ENCODE measurements at regions not wholly inside any gene's neighbourhood (a gene's known extent, or its start where the extent isn't known, plus 50 kb on each side); places are given as distances from the start of the nearest gene placed in this dataset.
"Not testable (repeated sequence)": the region's sequence is repeated elsewhere in the genome, so short reads cannot be mapped to it uniquely, and the experiment has no call there.

GRCh38 chr14:43085819-43086218 lies 1421.3 kb downstream of the FSCB start:
- no peak for DNase-seq (ENCODE audit: low read depth)

DNA sequence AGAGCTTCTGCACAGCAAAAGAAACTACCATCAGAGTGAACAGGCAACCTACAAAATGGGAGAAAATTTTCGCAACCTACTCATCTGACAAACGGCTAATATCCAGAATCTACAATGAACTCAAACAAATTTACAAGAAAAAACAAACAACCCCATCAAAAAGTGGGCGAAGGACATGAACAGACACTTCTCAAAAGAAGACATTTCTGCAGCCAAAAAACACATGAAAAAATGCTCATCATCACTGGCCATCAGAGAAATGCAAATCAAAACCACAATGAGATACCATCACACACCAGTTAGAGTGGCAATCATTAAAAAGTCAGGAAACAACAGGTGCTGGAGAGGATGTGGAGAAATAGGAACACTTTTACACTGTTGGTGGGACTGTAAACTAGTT lies 1439.7 kb downstream of the FSCB start:
- DNase-seq (ENCODE audit: low read depth): not testable (repeated sequence)

- DNase-seq (ENCODE audit: low read depth): no peak
These were observed 1449.4 kb downstream of the LRFN5 start for GRCh38 chr14:43056106-43056505.

DNA sequence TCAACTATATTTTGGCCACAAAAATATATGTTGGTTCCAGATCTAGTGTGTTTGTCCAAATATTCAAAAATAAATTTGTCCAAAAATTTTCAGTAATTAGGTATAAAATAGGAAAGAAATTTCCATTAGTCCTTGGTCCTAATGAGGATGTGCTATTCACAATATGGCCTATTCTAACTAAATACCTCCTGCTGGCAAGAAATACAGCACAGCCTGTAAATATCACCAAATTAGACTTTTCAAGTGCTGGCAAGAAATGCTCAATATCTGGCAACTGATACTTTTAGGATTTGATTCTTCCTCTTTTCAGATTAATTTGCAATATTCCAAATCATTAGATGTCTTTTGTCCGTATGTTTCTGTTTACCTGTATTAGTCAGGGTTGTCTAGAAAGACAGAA lies 1446.2 kb downstream of the LRFN5 start:
- DNase-seq (ENCODE audit: low read depth): no peak

DNA sequence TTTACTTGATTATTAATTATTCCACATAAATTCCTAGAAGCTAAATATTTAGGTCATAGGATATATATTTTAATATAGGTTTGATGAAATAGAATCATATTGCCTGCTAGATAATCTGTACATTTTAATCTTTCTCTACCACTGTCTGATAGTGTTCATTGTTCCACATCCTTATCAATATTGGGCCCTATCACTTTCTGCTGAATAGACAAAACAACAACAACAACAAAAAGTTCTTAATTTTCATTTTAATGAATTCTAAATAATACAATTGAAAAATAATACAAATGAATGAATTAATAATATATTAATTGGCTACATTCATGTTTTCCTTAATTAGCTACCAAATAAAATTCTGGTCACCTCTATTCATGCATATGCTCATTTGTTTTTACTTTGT lies 1437.2 kb downstream of the LRFN5 start:
- no peak for DNase-seq (ENCODE audit: low read depth)

DNA sequence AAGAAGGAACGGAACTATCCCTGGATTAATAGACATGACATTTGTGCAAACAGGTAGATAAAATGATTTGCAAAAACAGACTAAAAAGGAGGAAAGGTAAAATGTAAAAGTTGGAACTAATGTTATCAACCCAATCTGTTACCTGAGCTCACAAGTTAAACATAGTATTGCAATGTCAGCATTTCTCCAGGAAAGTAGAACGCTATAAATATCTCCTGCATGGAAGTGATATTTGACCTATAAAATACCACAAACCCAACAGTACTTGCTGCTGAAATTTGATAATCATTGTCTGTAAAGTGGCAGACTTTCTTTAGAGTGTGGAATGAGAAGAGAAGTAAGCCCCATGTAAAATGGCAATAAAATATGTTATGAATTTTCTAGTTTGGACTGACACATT lies 1435.7 kb downstream of the LRFN5 start:
- DNase-seq (ENCODE audit: low read depth): no peak

DNA sequence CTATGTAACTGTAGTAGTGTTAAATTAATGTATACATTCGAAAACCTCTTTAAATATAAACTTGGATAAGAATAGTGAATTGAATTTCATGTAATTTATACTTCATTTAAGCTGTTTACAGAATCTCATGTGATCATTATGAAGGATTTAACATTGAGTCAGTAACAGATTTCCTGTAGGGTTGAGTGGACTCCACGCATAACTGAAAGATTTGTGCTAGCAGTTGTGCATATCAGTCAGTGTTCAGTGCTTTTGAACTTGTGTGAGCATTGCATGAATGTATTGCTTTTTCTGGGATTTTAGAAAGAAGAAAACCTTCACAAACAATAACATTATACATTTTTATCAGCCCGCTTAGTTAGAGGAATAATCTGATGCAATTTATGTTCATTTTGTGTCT lies 1435.3 kb downstream of the LRFN5 start:
- DNase-seq (ENCODE audit: low read depth): no peak

- no peak for DNase-seq (ENCODE audit: low read depth)
These were observed 1434.5 kb downstream of the LRFN5 start for GRCh38 chr14:43041207-43041606.

GRCh38 chr14:43039881-43040280 lies 1433.2 kb downstream of the LRFN5 start:
- no peak for DNase-seq (ENCODE audit: low read depth)

DNA sequence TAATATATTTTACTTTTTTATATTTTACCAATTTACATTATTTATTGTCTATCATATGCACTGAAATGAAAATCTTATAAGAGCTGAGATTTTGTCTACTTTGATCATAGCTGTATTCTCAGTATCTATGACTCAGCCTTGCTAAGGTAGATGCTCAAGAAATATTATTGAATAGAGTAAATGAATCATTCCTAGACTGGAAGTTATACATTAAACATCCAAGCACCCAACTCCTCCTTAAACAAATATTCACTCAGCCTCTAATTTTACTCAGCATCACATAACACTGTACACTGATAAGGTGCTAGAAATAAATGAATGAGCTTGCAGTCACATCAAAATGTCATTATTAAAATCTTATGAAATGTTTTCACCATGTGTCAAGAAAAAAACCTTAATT lies 1424.9 kb downstream of the LRFN5 start:
- no peak for DNase-seq (ENCODE audit: low read depth)

DNA sequence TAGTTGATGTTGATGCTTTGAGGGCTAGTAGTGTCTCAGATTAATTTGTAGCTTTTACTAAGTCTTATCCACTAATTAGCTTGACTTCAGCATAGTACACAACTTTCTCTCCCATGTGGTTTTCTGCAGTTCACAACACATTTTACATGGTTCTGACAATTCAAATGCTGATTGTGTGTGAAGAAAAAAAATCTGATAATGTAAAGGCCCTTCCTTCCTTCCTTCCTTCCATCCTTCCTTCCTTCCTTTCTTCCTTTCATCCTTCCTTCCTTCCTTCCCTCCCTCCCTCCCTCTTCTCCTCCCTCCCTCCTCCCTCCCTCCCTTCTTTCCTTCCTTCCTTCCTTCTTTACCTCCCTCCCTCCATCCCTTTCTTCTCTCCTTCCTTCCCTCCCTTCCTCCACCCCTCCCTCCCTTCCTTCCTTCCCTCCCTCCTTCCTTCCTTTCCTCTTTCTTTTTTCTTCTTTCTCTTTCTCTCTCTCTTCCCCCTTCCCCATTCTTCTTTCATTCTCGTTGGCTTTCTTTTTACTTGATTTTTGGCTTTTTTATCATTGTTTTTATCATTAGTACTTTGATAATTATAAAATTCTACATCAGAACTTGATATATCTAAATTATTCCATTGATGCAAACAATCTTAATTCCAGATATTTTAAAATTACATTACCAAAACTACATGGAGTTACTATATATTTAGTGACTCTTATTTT lies 1415.6 kb downstream of the LRFN5 start:
- no peak for DNase-seq (ENCODE audit: low read depth)

DNA sequence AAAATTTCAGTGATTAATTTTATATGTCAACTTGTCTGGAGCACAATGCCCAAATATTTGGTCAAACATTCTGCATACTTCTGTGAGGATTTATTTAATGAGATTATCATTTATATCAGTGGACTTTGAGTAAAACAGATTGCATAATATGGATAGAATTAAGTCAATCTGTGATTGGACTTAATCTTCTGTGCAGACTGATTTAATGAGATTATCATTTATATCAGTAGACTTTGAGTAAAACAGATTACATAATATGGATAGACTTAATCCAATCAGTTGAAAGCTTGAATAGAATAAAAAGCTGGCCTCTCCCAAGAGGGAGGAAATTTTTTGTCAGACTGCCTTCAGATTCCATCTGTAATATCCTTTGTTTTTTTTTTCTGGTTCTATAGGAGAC lies 1413.2 kb downstream of the LRFN5 start:
- DNase-seq (ENCODE audit: low read depth): no peak

DNA sequence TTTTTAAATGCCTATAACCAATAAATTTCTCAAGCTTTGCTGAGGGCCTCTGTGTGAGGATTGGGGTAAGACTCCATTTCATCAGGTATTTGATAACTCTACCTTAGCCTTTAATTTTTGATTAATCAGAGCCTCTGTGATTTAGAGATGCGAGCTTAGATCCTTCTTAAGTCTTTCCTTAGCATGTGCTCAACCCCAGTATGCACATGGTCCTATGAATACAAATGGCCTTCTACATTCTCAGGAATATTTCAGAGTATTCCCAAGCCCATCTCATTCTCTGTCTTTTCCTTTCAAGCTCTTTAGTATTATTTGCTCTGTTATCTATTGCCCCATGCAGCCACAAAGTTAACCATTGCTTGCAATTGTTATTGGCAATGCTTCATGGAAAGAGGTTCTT lies 1407.7 kb downstream of the LRFN5 start:
- DNase-seq (ENCODE audit: low read depth): no peak

DNA sequence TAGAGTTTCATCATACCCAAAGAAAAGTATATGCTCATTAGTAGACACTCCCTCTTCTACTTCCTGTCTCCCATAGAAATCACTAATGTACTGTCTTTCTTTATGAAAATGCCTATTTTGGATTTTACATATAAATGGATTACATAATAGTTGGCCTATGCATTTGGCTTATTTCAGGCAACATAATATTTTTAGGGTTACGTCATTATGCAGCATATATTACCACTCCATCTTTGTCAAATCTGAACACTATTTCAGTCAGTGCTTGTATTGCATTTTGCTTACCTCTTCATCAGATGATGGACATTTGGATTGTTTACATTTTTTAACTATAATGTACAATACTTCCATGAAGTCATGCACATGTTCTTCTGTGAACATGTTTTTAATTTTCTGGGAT lies 1406.1 kb downstream of the LRFN5 start:
- no peak for DNase-seq (ENCODE audit: low read depth)

- no peak for DNase-seq (ENCODE audit: low read depth)
These were observed 1399.1 kb downstream of the LRFN5 start for GRCh38 chr14:43005807-43006206.

- DNase-seq (ENCODE audit: low read depth): no peak
These were observed 1397.2 kb downstream of the LRFN5 start for GRCh38 chr14:43003845-43004244.

GRCh38 chr14:43001731-43002130 lies 1395.1 kb downstream of the LRFN5 start:
- no peak for DNase-seq (ENCODE audit: low read depth)

DNA sequence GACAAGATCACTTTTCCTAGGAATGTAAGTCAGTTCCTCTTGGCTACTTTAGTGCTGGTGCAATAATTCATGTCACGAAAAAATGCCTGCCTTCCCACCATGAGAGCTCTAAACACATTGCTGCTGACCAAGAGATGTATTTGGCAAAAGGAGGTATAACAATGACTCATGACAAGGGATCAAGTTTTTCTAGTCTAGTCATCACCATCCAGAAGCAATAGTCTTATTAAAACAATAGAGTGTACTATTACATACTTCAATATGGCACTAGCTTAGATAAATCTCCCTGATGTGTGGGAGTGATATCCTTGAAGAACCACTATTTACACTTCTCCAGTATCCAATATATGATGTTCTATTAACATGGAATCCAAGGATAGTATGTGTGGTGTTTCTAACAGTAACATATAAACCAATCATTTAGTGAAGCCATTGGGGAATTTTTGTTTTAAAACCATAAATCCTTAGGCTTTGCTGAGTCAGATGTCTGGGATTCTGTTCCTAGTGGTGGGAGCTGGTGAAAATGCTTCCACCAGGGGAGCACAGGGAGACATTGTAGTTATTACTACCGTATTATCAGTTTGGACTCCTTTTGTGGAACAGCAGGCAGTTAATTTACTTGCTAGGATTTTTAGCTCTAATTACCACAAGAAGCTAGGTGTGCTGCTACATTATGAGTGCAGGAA lies 1387.5 kb downstream of the LRFN5 start:
- DNase-seq (ENCODE audit: low read depth): peak; percentile 81

- DNase-seq (ENCODE audit: low read depth): no peak
These were observed 1386.3 kb downstream of the LRFN5 start for GRCh38 chr14:42992930-42993329.

DNA sequence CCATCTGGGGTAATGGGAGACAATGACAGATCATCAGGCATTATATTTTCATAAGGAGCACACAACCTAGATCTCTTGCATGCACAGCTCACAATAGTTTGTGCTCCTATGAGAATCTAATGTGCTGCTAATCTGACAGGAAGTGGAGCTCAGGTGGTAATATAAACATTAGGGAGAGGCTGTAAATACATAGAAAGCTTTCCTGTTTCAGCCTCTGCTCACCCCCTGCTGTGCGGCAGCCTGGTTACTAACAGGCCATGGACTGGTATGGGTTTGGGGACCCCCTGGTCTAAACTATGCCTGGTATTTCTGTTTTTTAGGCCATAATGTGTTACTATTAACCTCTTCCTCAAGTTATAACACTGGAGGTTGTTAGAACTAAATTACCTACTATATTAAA lies 1373.7 kb downstream of the LRFN5 start:
- DNase-seq (ENCODE audit: low read depth): peak; percentile 59

- peak; percentile 6 for DNase-seq (ENCODE audit: low read depth)
These were observed 1366.5 kb downstream of the LRFN5 start for GRCh38 chr14:42973171-42973570.

- no peak for DNase-seq (ENCODE audit: low read depth)
These were observed 1358.8 kb downstream of the LRFN5 start for GRCh38 chr14:42965512-42965911.

DNA sequence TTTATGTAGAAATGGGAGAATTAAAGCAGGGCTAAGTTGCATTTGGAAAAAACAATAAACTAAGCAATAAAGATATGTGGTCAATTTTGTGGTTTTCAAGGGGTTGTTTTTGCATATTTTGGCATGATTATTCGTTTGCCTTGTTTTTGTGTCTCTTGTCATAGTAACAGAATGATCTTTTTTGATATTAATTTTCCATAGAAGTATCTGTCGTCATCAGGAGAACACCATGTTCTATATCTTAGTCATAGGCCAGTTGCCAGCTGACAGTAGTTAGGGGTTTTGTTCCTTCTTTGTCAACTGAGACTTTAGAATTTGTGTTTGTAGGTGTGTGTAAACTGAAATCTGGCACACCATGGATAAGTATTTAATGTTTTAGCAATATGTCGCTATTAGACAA lies 1354.8 kb downstream of the LRFN5 start:
- no peak for DNase-seq (ENCODE audit: low read depth)

DNA sequence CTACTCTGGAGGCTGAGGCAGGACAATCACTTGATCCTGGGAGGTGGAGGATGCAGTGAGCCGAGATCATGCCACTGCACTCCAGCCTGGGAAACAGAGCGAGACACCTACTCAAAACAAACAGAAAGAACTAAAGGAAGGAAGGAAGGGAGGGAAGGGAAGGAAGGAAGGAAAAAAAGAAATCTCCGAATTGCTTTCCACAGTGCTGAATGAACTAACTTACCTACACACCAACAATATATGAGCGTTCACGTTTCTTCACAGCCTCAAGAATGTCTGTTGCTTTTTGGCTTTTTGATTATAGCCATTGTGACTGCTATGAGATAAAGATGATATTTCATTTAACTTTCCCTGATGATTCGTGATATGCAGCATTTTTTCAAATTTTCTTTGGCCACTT lies 1343.7 kb downstream of the LRFN5 start:
- no peak for DNase-seq (ENCODE audit: low read depth)
